Right lobe of liver (tissue), 4 donors: ENCODE measurements at regions not wholly inside any gene's neighbourhood (a gene's known extent, or its start where the extent isn't known, plus 50 kb on each side); places are given as distances from the start of the nearest gene placed in this dataset.

Experiments
- POLR2A ChIP-seq: fragments of 450-650 bp; IDR thresholded peaks from one replicate; pipeline ENCODE4 v1.6.1; 2017; ENCODE audit warnings: antibody characterized with exemption, mild to moderate bottlenecking
- TF ChIP-seq, protein P1 (sequence below), 4 donors: fragments of 200-600 bp in 3 of 4; fragments of 450-650 bp in 1 of 4; IDR thresholded peaks; one replicate each; pipeline versions ENCODE4 v1.5.1 to v1.8.0; 2016 to 2022; ENCODE audit warnings: antibody characterized with exemption in 4 of 4, mild to moderate bottlenecking in 2 of 4
- donor health status: DM: no; HTN: no; CAD: no.
- donor health status: DM: no; HTN: no; CAD: no.
- donor health status: DM: no; HTN: yes; CAD: no.

DNA sequence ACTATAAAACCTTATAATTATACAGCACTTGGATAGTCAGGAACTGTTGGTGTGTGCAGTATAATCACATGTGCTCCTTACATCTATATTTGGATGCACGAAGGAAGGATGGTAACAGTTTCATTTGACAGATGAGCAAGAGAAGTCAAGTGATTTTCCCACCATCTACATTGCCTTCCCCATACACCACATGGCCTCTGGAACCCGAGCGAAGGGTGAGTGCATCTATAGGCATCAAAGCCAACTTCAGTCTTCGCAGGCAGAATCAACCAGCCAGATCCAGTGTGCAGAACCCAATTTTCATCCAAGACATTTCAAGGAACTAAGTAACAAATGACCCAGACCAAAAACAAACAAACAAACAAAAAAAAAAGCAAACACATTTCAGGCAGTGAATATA lies 85.1 kb upstream of the BLID start:
- no peak for TF ChIP-seq POLR2A
- TF ChIP-seq, protein P1, sequence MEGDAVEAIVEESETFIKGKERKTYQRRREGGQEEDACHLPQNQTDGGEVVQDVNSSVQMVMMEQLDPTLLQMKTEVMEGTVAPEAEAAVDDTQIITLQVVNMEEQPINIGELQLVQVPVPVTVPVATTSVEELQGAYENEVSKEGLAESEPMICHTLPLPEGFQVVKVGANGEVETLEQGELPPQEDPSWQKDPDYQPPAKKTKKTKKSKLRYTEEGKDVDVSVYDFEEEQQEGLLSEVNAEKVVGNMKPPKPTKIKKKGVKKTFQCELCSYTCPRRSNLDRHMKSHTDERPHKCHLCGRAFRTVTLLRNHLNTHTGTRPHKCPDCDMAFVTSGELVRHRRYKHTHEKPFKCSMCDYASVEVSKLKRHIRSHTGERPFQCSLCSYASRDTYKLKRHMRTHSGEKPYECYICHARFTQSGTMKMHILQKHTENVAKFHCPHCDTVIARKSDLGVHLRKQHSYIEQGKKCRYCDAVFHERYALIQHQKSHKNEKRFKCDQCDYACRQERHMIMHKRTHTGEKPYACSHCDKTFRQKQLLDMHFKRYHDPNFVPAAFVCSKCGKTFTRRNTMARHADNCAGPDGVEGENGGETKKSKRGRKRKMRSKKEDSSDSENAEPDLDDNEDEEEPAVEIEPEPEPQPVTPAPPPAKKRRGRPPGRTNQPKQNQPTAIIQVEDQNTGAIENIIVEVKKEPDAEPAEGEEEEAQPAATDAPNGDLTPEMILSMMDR (IDR thresholded peaks at IDR 0.05), result no peak
